Ishikawa (cell line): ENCODE measurements at regions not wholly inside any gene's neighbourhood (a gene's known extent, or its start where the extent isn't known, plus 50 kb on each side); places are given as distances from the start of the nearest gene placed in this dataset.

Experiments
- CEBPB ChIP-seq: IDR thresholded peaks from 2 replicates; pipeline ENCODE4 v1.6.1; 2012
- CREB1 ChIP-seq: IDR thresholded peaks from 2 replicates; pipeline ENCODE4 v1.6.1; 2012; ENCODE audit warnings: low read depth
- EGR1 ChIP-seq: IDR thresholded peaks from 2 replicates; pipeline ENCODE4 v1.6.1; 2012
- EP300 ChIP-seq: IDR thresholded peaks from 2 replicates; pipeline ENCODE4 v1.6.1; 2012; ENCODE audit warnings: borderline replicate concordance
- FOXM1 ChIP-seq: IDR thresholded peaks from 2 replicates; pipeline ENCODE4 v1.6.1; 2012; ENCODE audit warnings: low read depth, borderline replicate concordance
- NFIC ChIP-seq: IDR thresholded peaks from 2 replicates; pipeline ENCODE4 v1.6.1; 2012
- RAD21 ChIP-seq: IDR thresholded peaks from 2 replicates; pipeline ENCODE4 v1.6.1; 2012; ENCODE audit warnings: low read depth
- TAF1 ChIP-seq: IDR thresholded peaks from 2 replicates; pipeline ENCODE4 v1.6.1; 2012; ENCODE audit warnings: low read depth, mild to moderate bottlenecking
- TCF12 ChIP-seq: IDR thresholded peaks from 2 replicates; pipeline ENCODE4 v1.6.1; 2012; ENCODE audit warnings: low read depth
- TEAD4 ChIP-seq: IDR thresholded peaks from 2 replicates; pipeline ENCODE4 v1.6.1; 2012
- YY1 ChIP-seq: IDR thresholded peaks from 2 replicates; pipeline ENCODE4 v1.6.1; 2012; ENCODE audit warnings: low read depth
- ZBTB7A ChIP-seq: IDR thresholded peaks from 2 replicates; pipeline ENCODE4 v1.6.1; 2012; ENCODE audit warnings: low read depth
- TF ChIP-seq, protein P1 (sequence below): IDR thresholded peaks from 2 replicates; pipeline ENCODE4 v1.6.1; 2012; ENCODE audit warnings: low read depth, mild to moderate bottlenecking
- TF ChIP-seq, protein P2 (sequence below): IDR thresholded peaks from 2 replicates; pipeline ENCODE4 v1.6.1; 2012
- TF ChIP-seq, protein P3 (sequence below): IDR thresholded peaks from 2 replicates; pipeline ENCODE4 v1.6.1; 2012

DNA sequence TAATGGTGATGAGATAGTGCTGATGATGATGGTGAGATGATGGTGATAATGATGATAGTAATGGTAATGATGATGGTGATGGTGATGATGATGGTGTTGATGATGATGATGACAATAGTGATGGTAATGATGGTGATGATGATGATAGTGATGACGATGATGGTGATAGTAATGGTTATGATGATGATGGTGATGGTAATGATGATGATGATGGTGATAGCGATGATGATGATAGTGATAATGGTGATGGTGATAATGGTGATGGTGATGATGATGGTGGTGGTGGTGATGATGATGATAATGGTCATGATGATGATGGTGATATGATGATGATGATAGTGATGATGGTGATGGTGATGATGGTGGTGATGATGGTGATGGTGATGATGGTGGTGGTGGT, 384.6 kb downstream of the MATN1 start:
- TF ChIP-seq, protein P1, sequence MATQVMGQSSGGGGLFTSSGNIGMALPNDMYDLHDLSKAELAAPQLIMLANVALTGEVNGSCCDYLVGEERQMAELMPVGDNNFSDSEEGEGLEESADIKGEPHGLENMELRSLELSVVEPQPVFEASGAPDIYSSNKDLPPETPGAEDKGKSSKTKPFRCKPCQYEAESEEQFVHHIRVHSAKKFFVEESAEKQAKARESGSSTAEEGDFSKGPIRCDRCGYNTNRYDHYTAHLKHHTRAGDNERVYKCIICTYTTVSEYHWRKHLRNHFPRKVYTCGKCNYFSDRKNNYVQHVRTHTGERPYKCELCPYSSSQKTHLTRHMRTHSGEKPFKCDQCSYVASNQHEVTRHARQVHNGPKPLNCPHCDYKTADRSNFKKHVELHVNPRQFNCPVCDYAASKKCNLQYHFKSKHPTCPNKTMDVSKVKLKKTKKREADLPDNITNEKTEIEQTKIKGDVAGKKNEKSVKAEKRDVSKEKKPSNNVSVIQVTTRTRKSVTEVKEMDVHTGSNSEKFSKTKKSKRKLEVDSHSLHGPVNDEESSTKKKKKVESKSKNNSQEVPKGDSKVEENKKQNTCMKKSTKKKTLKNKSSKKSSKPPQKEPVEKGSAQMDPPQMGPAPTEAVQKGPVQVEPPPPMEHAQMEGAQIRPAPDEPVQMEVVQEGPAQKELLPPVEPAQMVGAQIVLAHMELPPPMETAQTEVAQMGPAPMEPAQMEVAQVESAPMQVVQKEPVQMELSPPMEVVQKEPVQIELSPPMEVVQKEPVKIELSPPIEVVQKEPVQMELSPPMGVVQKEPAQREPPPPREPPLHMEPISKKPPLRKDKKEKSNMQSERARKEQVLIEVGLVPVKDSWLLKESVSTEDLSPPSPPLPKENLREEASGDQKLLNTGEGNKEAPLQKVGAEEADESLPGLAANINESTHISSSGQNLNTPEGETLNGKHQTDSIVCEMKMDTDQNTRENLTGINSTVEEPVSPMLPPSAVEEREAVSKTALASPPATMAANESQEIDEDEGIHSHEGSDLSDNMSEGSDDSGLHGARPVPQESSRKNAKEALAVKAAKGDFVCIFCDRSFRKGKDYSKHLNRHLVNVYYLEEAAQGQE: no peak
- no peak for TF ChIP-seq TAF1

DNA sequence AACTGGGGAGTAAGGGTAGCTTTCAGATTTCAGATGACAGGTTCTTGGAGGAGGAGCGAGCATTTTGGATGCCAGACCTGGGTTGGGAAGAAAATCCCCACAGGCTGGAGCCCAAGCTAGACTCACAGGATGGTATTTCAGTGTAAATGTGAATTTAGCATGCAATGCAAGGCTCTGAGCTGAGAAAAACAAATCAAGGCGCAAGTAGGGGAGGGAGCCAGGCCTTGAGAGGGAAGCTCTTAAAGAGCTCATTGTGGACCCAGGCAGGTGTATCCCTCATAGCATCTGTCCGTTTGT, 386.1 kb downstream of the MATN1 start:
- TF ChIP-seq, protein P2, sequence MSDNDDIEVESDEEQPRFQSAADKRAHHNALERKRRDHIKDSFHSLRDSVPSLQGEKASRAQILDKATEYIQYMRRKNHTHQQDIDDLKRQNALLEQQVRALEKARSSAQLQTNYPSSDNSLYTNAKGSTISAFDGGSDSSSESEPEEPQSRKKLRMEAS: no peak

DNA sequence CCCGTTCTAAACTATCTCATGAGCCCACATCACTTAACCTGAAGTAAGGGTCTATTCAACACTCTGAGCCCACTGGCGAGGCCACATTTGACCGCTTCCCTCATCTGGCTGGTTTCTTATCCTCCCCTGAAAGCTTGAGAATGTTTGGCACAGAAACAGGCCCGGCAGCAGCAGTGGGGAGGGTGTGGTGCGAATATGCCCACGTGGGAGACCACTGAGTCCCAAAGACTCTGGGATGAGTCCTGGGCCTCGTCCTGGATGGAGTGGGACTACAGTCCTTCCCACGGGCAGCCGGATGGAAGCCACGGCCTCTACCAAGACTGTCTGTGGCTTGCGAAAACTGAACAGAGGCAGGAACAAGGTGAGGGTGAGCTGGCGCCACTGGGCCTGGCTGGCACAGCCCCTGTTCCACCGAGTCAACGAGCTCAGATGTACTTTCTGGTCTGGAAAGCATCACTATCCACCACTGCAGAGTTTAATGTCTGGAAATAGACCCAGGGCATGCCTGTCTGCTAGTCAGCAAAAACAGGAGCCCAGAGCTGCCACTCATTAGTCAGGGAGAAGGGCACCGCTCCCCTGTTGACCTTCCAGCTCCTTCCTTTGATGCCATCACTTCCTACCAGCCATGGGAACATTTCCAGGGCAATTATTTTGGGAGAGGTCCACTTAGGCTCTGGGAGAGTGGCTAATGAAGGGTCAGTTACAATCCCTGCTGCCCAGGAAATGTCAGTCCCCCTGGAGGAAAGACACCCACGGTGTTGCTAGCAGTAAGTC, 386.6 kb downstream of the MATN1 start:
- TF ChIP-seq ZBTB7A (no peak), CREB1 (no peak), CEBPB (no peak), NFIC (no peak), FOXM1 (no peak)
- TF ChIP-seq, protein P2: no peak
- TF ChIP-seq, protein P1: no peak

DNA sequence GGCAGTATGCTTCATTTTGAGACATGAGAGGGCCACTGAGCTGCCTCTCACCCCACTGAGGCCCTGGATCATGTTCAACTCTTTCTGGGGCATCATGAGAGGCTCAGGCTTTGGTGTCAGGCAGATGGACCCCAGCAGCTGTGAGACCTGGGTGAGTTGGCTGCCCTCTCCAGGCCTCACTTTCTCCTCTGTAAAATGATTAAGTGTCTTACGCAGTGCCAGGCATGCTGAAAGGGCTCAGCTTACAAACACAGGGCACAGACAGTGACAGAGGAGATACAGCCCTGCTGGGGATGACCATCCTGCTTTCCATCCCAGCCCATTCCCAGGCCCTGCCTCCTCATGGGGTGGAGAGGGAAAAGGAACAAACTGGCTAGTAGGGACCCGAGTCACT, 387.4 kb downstream of the MATN1 start:
- TF ChIP-seq EP300 (no peak), TCF12 (no peak), YY1 (no peak), CEBPB (no peak), EGR1 (no peak), NFIC (no peak), CREB1 (no peak)
- TF ChIP-seq, protein P1: no peak
- TF ChIP-seq, protein P2: no peak
- TF ChIP-seq, protein P3, sequence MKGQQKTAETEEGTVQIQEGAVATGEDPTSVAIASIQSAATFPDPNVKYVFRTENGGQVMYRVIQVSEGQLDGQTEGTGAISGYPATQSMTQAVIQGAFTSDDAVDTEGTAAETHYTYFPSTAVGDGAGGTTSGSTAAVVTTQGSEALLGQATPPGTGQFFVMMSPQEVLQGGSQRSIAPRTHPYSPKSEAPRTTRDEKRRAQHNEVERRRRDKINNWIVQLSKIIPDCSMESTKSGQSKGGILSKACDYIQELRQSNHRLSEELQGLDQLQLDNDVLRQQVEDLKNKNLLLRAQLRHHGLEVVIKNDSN: no peak

DNA sequence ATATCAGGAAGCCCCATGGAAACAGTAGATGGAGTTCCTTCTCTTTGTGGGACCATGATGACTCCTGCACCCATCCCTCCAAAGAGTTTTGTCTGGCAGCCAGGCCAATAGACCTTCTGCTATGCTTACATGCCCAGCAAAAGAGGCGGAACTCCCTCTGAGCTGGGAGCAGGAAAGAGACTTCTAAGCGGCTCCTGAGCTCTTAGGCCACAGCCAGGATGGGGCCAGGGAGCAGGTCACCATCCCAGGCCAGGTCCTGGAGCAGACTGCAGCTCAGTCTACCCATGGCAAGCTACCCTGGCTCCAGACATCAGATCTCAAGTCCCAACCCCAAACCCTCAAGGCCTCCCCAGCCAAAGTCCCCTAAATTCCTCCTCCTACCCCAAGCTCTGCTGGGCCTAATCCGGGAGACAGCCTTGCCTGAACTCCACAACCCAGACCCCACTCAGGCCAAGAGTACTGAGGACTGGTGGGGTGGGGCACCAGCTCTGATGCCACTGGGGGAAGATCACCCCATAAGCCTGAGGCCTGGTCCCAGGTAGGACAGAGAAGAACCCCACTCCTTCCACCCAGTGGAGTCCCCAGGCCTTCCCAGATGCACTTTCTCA, 387.9 kb downstream of the MATN1 start:
- TF ChIP-seq NFIC: no peak

DNA sequence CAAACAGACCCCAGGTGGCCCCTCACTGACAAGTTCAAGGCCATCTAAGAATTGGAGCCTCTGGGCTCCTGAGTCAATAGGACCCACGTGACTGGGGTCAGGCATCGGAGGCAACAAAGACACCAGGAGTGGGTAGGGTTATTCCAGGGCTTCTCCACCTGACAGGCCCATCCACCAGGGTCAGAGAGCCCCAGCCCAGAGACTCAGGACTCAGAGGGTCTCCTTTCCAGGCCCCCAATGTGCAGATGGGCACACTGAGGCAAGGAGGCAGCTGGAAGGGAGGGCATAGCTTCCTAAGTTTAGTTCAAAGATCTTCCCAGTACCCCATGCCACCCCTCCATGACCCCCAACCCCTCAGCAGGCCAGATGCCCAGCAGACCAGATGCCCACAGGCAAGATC, 388.6 kb downstream of the MATN1 start:
- no peak for TF ChIP-seq EGR1
- TF ChIP-seq, protein P1: no peak
- no peak for TF ChIP-seq TEAD4
- no peak for TF ChIP-seq CREB1
- no peak for TF ChIP-seq CEBPB
- no peak for TF ChIP-seq YY1
- no peak for TF ChIP-seq RAD21
- TF ChIP-seq NFIC: no peak
- TF ChIP-seq ZBTB7A: no peak
- TF ChIP-seq, protein P2: no peak
- no peak for TF ChIP-seq FOXM1
